Neural cell (in vitro differentiated cells): ENCODE measurements at regions not wholly inside any gene's neighbourhood (a gene's known extent, or its start where the extent isn't known, plus 50 kb on each side); places are given as distances from the start of the nearest gene placed in this dataset.

Experiments used
- H2AFZ ChIP-seq: fragments of 200-600, 300-800 bp; sonication (generic), shearing (Covaris generic); 2 replicates; pipeline ENCODE4 v1.6.0; 2014; ENCODE audit warnings: low read depth, mild to moderate bottlenecking, antibody characterized with exemption, low read length, moderate library complexity
- H3F3A ChIP-seq: fragments of 200-600 bp; shearing (Covaris generic); 2 replicates; pipeline ENCODE4 v1.6.1; 2016; ENCODE audit warnings: mild to moderate bottlenecking, moderate library complexity, mixed read lengths, antibody characterized with exemption, low read length; ENCODE audit not compliant: insufficient read depth, poor library complexity, severe bottlenecking
- H3K27ac ChIP-seq: fragments of 200-600, 300-800 bp; sonication (generic), shearing (Covaris generic); 2 replicates; pipeline ENCODE4 v1.5.1; 2014; ENCODE audit warnings: mild to moderate bottlenecking, low read length, moderate library complexity
- H3K27me3 ChIP-seq: fragments of 300-800, 200-600 bp; sonication (generic), shearing (Covaris generic); 2 replicates; pipeline ENCODE4 v1.6.0; 2014; ENCODE audit warnings: mild to moderate bottlenecking, low read depth, low read length, moderate library complexity; ENCODE audit not compliant: insufficient read depth
- H3K36me3 ChIP-seq: fragments of 300-800, 200-600 bp; sonication (generic), shearing (Covaris generic); 2 replicates; pipeline ENCODE4 v1.5.1; 2014; ENCODE audit warnings: mild to moderate bottlenecking, antibody characterized with exemption, low read length, moderate library complexity; ENCODE audit not compliant: insufficient read depth
- H3K4me2 ChIP-seq: fragments of 300-800, 200-600 bp; sonication (generic), shearing (Covaris generic); 2 replicates; pipeline ENCODE4 v1.6.0; 2014; ENCODE audit warnings: mild to moderate bottlenecking, low read length
- H3K4me3 ChIP-seq: fragments of 300-800, 200-600 bp; sonication (generic), shearing (Covaris generic); 2 replicates; pipeline ENCODE4 v1.5.1; 2014; ENCODE audit warnings: mild to moderate bottlenecking, low read length, moderate library complexity
- H3K79me2 ChIP-seq: fragments of 200-600 bp; shearing (Covaris generic); replicated peaks from 2 replicates; pipeline ENCODE4 v1.6.0; 2014; ENCODE audit warnings: mild to moderate bottlenecking, low read length, moderate library complexity; ENCODE audit not compliant: insufficient read depth
- H3K9ac ChIP-seq: fragments of 300-800, 200-600 bp; sonication (generic), shearing (Covaris generic); 2 replicates; pipeline ENCODE4 v1.6.1; 2016; ENCODE audit warnings: mild to moderate bottlenecking, low read length, mixed read lengths
- H3K9me2 ChIP-seq: fragments of 200-600 bp; shearing (Covaris generic); 2 replicates; pipeline ENCODE4 v1.6.1; 2016; ENCODE audit warnings: mild to moderate bottlenecking, low read length, mixed read lengths; ENCODE audit not compliant: insufficient read depth
- H3K9me3 ChIP-seq: fragments of 200-600, 300-800 bp; sonication (generic), shearing (Covaris generic); 2 replicates; pipeline ENCODE4 v1.6.1; 2016; ENCODE audit warnings: mild to moderate bottlenecking, mixed run types, low read length, moderate library complexity, mixed read lengths
- H4K20me1 ChIP-seq: fragments of 200-600 bp; shearing (Covaris generic); 2 replicates; pipeline ENCODE4 v1.6.1; 2016; ENCODE audit warnings: mild to moderate bottlenecking, mixed run types; ENCODE audit not compliant: insufficient read depth
- EP300 ChIP-seq: fragments of 450-650 bp; conservative IDR thresholded peaks from 2 replicates; pipeline ENCODE4 v1.6.1; 2014; ENCODE audit warnings: antibody characterized with exemption, mild to moderate bottlenecking, moderate library complexity; ENCODE audit not compliant: poor library complexity, severe bottlenecking
- EZH2 ChIP-seq: fragments of 200-600, 300-800 bp; shearing (Covaris generic), sonication (generic); IDR thresholded peaks from 2 replicates; pipeline ENCODE4 v1.6.1; 2014; ENCODE audit warnings: antibody characterized with exemption, low read length, borderline replicate concordance, mild to moderate bottlenecking; ENCODE audit not compliant: insufficient read depth, poor library complexity, severe bottlenecking
- MXI1 ChIP-seq: fragments of 450-650 bp; conservative IDR thresholded peaks from 2 replicates; pipeline ENCODE4 v1.6.1; 2014; ENCODE audit warnings: antibody characterized with exemption, mild to moderate bottlenecking; ENCODE audit not compliant: poor library complexity, severe bottlenecking
- POLR2AphosphoS5 ChIP-seq: IDR thresholded peaks from 2 replicates; pipeline ENCODE4 v1.6.1; 2012
- RAD21 ChIP-seq: fragments of 450-650 bp; conservative IDR thresholded peaks from 2 replicates; pipeline ENCODE4 v1.6.1; 2014; ENCODE audit warnings: antibody characterized with exemption, mild to moderate bottlenecking, moderate library complexity
- SMC3 ChIP-seq: fragments of 450-650 bp; conservative IDR thresholded peaks from 2 replicates; pipeline ENCODE4 v1.6.1; 2014; ENCODE audit warnings: antibody characterized with exemption, mild to moderate bottlenecking, moderate library complexity; ENCODE audit not compliant: poor library complexity
- TAF1 ChIP-seq: IDR thresholded peaks from 2 replicates; pipeline ENCODE4 v1.6.1; 2012; ENCODE audit warnings: low read depth
- TF ChIP-seq, protein P1 (sequence below): fragments of 450-650 bp; IDR thresholded peaks from 2 replicates; pipeline ENCODE4 v1.5.1; 2014; ENCODE audit warnings: antibody characterized with exemption, mild to moderate bottlenecking, moderate library complexity; ENCODE audit not compliant: poor library complexity, severe bottlenecking
- TF ChIP-seq, protein P2 (sequence below): IDR thresholded peaks from 2 replicates; pipeline ENCODE4 v1.6.1; 2012; ENCODE audit warnings: borderline replicate concordance

DNA sequence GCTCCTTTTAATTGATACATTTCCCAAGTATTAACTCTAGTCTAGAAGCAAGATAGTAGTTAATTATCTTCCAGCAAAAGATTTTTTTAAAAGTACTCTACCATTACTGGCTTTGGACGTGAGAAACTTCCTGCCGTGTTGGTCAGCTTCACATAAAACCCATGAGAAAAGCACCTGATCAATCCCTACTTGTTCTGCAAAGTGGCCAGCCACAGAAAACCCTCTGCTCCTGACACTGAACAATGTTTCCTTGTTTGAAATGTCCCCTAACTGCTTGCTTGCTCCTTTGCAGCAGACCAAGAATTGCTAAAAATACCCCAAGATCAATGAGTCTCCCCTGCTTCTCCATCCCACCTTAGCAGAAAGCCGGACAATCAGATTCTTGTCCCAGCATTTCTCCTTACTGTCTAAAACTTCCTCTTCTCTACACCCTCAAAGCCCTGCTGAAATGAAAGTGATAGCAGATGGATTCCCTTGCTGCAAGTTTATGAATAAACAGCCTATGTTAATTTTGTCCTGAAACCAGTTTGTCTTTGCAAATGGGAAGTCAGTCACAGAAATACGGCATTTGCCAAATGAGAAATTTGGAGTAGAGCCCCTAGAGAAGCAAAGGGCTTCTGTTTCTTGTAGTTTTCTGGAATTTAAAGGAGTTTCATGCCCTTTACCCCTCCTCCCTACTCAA lies 207.1 kb upstream of the ARHGAP20 start:
- Histone ChIP-seq H2AFZ (no peak overlapping the region), H3K27ac (no peak overlapping the region), H3K9ac (no peak overlapping the region), H3K4me2 (no peak overlapping the region), H3K9me2 (no peaks in the 10 kb centered on the region), H3K36me3 (no peaks in the 10 kb centered on the region), H3K9me3 (no peaks in the 10 kb centered on the region), H3K27me3 (no peaks in the 10 kb centered on the region), H3K4me3 (no peak overlapping the region), H4K20me1 (no peaks in the 10 kb centered on the region), H3F3A (no peaks in the 10 kb centered on the region), H3K79me2 (no peaks in the 10 kb centered on the region)
- TF ChIP-seq, protein P1, sequence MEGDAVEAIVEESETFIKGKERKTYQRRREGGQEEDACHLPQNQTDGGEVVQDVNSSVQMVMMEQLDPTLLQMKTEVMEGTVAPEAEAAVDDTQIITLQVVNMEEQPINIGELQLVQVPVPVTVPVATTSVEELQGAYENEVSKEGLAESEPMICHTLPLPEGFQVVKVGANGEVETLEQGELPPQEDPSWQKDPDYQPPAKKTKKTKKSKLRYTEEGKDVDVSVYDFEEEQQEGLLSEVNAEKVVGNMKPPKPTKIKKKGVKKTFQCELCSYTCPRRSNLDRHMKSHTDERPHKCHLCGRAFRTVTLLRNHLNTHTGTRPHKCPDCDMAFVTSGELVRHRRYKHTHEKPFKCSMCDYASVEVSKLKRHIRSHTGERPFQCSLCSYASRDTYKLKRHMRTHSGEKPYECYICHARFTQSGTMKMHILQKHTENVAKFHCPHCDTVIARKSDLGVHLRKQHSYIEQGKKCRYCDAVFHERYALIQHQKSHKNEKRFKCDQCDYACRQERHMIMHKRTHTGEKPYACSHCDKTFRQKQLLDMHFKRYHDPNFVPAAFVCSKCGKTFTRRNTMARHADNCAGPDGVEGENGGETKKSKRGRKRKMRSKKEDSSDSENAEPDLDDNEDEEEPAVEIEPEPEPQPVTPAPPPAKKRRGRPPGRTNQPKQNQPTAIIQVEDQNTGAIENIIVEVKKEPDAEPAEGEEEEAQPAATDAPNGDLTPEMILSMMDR, result no peak
- TF ChIP-seq TAF1, result no peak
- no peak for TF ChIP-seq RAD21
- no peak for TF ChIP-seq MXI1
- no peak for TF ChIP-seq SMC3
- no peak for TF ChIP-seq EP300
- TF ChIP-seq EZH2, result no peak
- TF ChIP-seq, protein P2, sequence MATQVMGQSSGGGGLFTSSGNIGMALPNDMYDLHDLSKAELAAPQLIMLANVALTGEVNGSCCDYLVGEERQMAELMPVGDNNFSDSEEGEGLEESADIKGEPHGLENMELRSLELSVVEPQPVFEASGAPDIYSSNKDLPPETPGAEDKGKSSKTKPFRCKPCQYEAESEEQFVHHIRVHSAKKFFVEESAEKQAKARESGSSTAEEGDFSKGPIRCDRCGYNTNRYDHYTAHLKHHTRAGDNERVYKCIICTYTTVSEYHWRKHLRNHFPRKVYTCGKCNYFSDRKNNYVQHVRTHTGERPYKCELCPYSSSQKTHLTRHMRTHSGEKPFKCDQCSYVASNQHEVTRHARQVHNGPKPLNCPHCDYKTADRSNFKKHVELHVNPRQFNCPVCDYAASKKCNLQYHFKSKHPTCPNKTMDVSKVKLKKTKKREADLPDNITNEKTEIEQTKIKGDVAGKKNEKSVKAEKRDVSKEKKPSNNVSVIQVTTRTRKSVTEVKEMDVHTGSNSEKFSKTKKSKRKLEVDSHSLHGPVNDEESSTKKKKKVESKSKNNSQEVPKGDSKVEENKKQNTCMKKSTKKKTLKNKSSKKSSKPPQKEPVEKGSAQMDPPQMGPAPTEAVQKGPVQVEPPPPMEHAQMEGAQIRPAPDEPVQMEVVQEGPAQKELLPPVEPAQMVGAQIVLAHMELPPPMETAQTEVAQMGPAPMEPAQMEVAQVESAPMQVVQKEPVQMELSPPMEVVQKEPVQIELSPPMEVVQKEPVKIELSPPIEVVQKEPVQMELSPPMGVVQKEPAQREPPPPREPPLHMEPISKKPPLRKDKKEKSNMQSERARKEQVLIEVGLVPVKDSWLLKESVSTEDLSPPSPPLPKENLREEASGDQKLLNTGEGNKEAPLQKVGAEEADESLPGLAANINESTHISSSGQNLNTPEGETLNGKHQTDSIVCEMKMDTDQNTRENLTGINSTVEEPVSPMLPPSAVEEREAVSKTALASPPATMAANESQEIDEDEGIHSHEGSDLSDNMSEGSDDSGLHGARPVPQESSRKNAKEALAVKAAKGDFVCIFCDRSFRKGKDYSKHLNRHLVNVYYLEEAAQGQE, result no peak

DNA sequence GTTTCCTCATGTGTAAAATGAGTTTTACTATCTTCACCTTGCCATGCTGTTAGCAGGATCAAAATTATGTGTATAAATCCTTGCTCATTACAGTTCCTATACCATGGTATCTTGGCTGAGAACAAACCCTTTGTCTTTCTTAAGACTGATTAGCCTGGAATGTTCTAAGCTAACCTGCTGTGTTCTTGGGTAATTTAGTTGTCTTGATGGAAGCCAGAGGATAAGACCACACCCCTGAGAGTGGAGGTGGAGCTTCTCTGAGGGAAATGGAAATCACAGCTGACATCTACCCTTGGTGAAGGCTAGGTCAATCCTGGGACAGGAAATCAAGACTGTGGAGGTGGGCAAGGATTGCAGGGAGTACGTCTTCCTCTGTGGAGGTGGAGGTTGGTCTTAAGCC lies 206.1 kb upstream of the ARHGAP20 start:
- Histone ChIP-seq H3K4me2 (no peak overlapping the region), H4K20me1 (no peaks in the 10 kb centered on the region), H2AFZ (no peak overlapping the region), H3K27ac (no peak overlapping the region), H3K4me3 (no peak overlapping the region), H3K79me2 (no peaks in the 10 kb centered on the region), H3K9ac (no peak overlapping the region), H3K9me2 (no peaks in the 10 kb centered on the region), H3K36me3 (no peaks in the 10 kb centered on the region), H3K9me3 (no peaks in the 10 kb centered on the region), H3F3A (no peaks in the 10 kb centered on the region), H3K27me3 (no peaks in the 10 kb centered on the region)
- TF ChIP-seq EP300 (no peak), RAD21 (no peak), MXI1 (no peak), SMC3 (no peak), POLR2AphosphoS5 (no peak)
- TF ChIP-seq, protein P1, result no peak
- TF ChIP-seq, protein P2, result no peak
